OCI-LY7 (cell line): ENCODE measurements at regions not wholly inside any gene's neighbourhood (a gene's known extent, or its start where the extent isn't known, plus 50 kb on each side); places are given as distances from the start of the nearest gene placed in this dataset.

Experiments
- BruUV-seq: library from RNA; stranded (reverse); fragments of 400-500 nt; replicated peaks from 2 replicates; lab custom pipeline; 2021; lab: Mats Ljungman, UMichigan
- CTCF ChIA-PET: fragments of 300-600 bp; sonication (Branson Sonifier 250); formaldehyde crosslinking; loops from one replicate; lab custom pipeline; 2022; ENCODE audit warnings: antibody characterized with exemption; ENCODE audit not compliant: unreplicated experiment; lab: Charles Lee
- POLR2A ChIA-PET: fragments of 300-600 bp; sonication (Branson Sonifier 250); formaldehyde crosslinking; loops from one replicate; lab custom pipeline; 2022; ENCODE audit warnings: antibody characterized with exemption; lab: Charles Lee
- DNase-seq: peaks from one replicate; pipeline ENCODE4 v3.0.0-alpha.2; 2015; ENCODE audit warnings: low spot score
- H2AFZ ChIP-seq: fragments of 200-600 bp; sonication (generic), shearing (Covaris generic); 2 replicates; pipeline ENCODE4 v1.6.1; 2014; ENCODE audit warnings: mild to moderate bottlenecking, antibody characterized with exemption, low read length, moderate library complexity
- H3K27ac ChIP-seq: fragments of 200-600 bp; sonication (generic); 2 replicates; pipeline ENCODE4 v1.5.1; 2014; ENCODE audit warnings: mixed run types, low read depth, mild to moderate bottlenecking, moderate library complexity, low read length, inconsistent platforms; ENCODE audit not compliant: poor library complexity, severe bottlenecking
- H3K36me3 ChIP-seq: fragments of 200-600 bp; sonication (generic); 2 replicates; pipeline ENCODE4 v1.6.1; 2014; ENCODE audit warnings: mild to moderate bottlenecking, antibody characterized with exemption, low read length, moderate library complexity, mixed read lengths; ENCODE audit not compliant: insufficient read depth
- H3K4me1 ChIP-seq: fragments of 200-600 bp; sonication (generic); 2 replicates; pipeline ENCODE4 v1.5.1; 2014; ENCODE audit warnings: mild to moderate bottlenecking, low read length; ENCODE audit not compliant: insufficient read depth, poor library complexity, severe bottlenecking
- H3K4me2 ChIP-seq: fragments of 200-600 bp; sonication (generic); 2 replicates; pipeline ENCODE4 v1.6.1; 2014; ENCODE audit warnings: mild to moderate bottlenecking, low read length
- H3K4me3 ChIP-seq: fragments of 200-600 bp; sonication (generic); 2 replicates; pipeline ENCODE4 v1.5.1; 2014; ENCODE audit warnings: mild to moderate bottlenecking, low read depth, low read length; ENCODE audit not compliant: poor library complexity, severe bottlenecking
- H3K79me2 ChIP-seq: fragments of 200-600 bp; sonication (generic); 2 replicates; pipeline ENCODE4 v1.6.1; 2016; ENCODE audit warnings: low read depth, mild to moderate bottlenecking, low read length, moderate library complexity, mixed read lengths; ENCODE audit not compliant: insufficient read depth
- H3K9me2 ChIP-seq: fragments of 200-600 bp; sonication (generic); 2 replicates; pipeline ENCODE4 v1.6.1; 2016; ENCODE audit warnings: mild to moderate bottlenecking, low read length, mixed read lengths; ENCODE audit not compliant: insufficient read depth
- H3K9me3 ChIP-seq: fragments of 200-600 bp; sonication (generic); 2 replicates; pipeline ENCODE4 v1.6.1; 2014; ENCODE audit warnings: mild to moderate bottlenecking, mixed run types, low read length, mixed read lengths
- H4K20me1 ChIP-seq: fragments of 200-600 bp; sonication (generic); 2 replicates; pipeline ENCODE4 v1.6.1; 2014; ENCODE audit warnings: mild to moderate bottlenecking, antibody characterized with exemption, low read length, moderate library complexity, mixed read lengths; ENCODE audit not compliant: insufficient read depth
- EZH2phosphoT487 ChIP-seq: fragments of 200-600 bp; sonication (generic); IDR thresholded peaks from 2 replicates; pipeline ENCODE4 v1.6.1; 2018; ENCODE audit warnings: low read depth, borderline replicate concordance, mild to moderate bottlenecking, mixed run types, antibody characterized with exemption, low read length, moderate library complexity, mixed read lengths
- intact Hi-C: fragments of 100-400 bp; cut with micrococcal nuclease; formaldehyde crosslinking; loops from one replicate; pipeline ENCODE4 v1.10.0; 2022; ENCODE audit not compliant: unreplicated experiment
- TF ChIP-seq, protein P1 (sequence below): fragments of 200-600 bp; sonication (generic); conservative IDR thresholded peaks from 2 replicates; pipeline ENCODE4 v1.5.1; 2014; ENCODE audit warnings: mild to moderate bottlenecking, antibody characterized with exemption, low read length, moderate library complexity, mixed read lengths

DNA sequence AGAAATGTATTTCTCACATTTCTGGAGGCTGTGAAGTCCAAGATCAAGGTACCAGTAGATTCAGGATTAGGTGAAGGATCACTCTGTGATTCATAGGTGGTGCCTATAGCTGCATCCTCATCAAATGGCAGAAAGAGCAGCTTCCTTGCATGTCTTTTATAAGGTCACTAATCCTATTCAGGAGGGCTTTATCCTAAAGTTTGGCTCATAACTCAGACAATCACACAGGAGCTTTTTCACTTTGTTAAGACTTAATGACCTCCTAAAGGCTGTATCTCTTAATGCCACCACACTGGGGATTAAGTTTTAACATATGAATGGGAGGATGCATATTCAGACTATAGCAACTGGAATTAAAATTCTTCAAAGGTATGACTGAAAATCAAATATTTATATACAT is 861.1 kb downstream of the DACH1 start:
- DNase-seq = no peak
- Histone ChIP-seq H3K36me3 (no peaks in the 10 kb centered on the region), H3K9me3 (no peaks in the 10 kb centered on the region), H3K9me2 (no peaks in the 10 kb centered on the region), H4K20me1 (no peaks in the 10 kb centered on the region), H2AFZ (no peak overlapping the region), H3K27ac (no peak overlapping the region), H3K4me1 (no peaks in the 10 kb centered on the region), H3K79me2 (no peaks in the 10 kb centered on the region), H3K4me2 (no peak overlapping the region), H3K4me3 (no peak overlapping the region)
- intact Hi-C loops = no loop called here
- BruUV-seq = no TSS peak
- TF ChIP-seq, protein P1, sequence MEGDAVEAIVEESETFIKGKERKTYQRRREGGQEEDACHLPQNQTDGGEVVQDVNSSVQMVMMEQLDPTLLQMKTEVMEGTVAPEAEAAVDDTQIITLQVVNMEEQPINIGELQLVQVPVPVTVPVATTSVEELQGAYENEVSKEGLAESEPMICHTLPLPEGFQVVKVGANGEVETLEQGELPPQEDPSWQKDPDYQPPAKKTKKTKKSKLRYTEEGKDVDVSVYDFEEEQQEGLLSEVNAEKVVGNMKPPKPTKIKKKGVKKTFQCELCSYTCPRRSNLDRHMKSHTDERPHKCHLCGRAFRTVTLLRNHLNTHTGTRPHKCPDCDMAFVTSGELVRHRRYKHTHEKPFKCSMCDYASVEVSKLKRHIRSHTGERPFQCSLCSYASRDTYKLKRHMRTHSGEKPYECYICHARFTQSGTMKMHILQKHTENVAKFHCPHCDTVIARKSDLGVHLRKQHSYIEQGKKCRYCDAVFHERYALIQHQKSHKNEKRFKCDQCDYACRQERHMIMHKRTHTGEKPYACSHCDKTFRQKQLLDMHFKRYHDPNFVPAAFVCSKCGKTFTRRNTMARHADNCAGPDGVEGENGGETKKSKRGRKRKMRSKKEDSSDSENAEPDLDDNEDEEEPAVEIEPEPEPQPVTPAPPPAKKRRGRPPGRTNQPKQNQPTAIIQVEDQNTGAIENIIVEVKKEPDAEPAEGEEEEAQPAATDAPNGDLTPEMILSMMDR = no peak
- TF ChIP-seq EZH2phosphoT487 = no peak
- POLR2A ChIA-PET = interaction anchor here (0.9 kb wide), 1 partner anchor 11 kb away, joined by 3 read pairs; no protein-coding TSS in a partner anchor
- CTCF ChIA-PET = no interaction called here

DNA sequence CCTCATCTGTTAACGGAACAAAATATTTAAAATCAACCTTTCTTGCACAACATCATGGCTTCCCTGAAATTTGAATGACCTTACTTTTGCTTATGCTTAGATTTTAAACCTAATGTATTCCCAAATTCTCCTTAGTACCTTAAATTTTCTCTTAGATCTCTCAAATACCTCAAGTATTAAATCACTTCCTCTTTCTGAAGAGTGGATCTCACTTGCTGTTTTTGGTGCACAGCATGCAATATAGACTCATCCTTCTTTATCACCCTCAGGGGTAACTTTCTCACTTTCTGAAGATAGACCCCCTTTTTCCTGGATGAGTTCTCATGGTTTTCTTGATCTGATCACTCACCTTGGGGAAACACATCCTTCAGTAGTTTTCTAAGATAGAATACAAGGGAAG is 871.7 kb downstream of the DACH1 start:
- H4K20me1 ChIP-seq = no peaks in the 10 kb centered on the region
- H3K9me3 ChIP-seq = no peaks in the 10 kb centered on the region
- POLR2A ChIA-PET = no interaction called here
- H3K36me3 ChIP-seq = no peaks in the 10 kb centered on the region
- H3K4me2 ChIP-seq = no peak overlapping the region
- no peak overlapping the region for H3K4me3 ChIP-seq
- H3K79me2 ChIP-seq = no peaks in the 10 kb centered on the region
- H3K27ac ChIP-seq = no peak overlapping the region
- H3K4me1 ChIP-seq = no peaks in the 10 kb centered on the region
- H2AFZ ChIP-seq = no peak overlapping the region
- BruUV-seq = no TSS peak
- TF ChIP-seq, protein P1 = no peak
- TF ChIP-seq EZH2phosphoT487 = no peak
- intact Hi-C loops = no loop called here
- no peaks in the 10 kb centered on the region for H3K9me2 ChIP-seq
- CTCF ChIA-PET = no interaction called here
- no peak for DNase-seq

DNA sequence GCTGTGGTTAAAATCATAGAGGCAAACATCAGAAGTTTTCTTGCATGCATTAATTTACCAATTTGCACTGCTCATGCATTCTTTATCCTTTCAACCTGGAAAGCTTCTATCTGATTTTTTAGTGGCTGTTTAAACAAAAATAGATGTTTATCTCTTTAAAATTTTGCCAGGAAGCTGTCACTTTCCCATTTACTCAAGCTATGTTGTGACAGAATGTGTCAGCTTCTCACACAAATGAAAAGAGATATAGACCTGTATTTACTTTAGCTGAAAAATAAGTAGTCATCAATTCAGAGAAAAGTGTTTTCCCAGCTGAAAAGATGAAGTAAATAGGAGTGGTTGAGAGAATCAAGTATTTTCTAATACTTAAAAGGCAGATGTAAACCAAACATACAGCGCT is 872.8 kb downstream of the DACH1 start:
- no peaks in the 10 kb centered on the region for H3K9me2 ChIP-seq
- no peaks in the 10 kb centered on the region for H3K4me1 ChIP-seq
- H3K9me3 ChIP-seq = no peaks in the 10 kb centered on the region
- H3K4me3 ChIP-seq = no peak overlapping the region
- no peaks in the 10 kb centered on the region for H3K79me2 ChIP-seq
- H3K4me2 ChIP-seq = no peak overlapping the region
- H4K20me1 ChIP-seq = no peaks in the 10 kb centered on the region
- H3K36me3 ChIP-seq = no peaks in the 10 kb centered on the region
- H2AFZ ChIP-seq = no peak overlapping the region
- ChIA-PET POLR2A (no interaction called here), CTCF (no interaction called here)
- no peak for TF ChIP-seq EZH2phosphoT487
- TF ChIP-seq, protein P1 = no peak
- BruUV-seq = no TSS peak
- intact Hi-C loops = no loop called here
- DNase-seq = no peak
- H3K27ac ChIP-seq = no peak overlapping the region
